GM12872 (cell line): ENCODE measurements at regions not wholly inside any gene's neighbourhood (a gene's known extent, or its start where the extent isn't known, plus 50 kb on each side); places are given as distances from the start of the nearest gene placed in this dataset.

Experiments
- TF ChIP-seq, protein P1 (sequence below): IDR thresholded peaks from 3 replicates; pipeline ENCODE4 v1.5.1; 2011; ENCODE audit warnings: low read depth, mild to moderate bottlenecking, low read length, moderate library complexity; ENCODE audit not compliant: insufficient read depth

- TF ChIP-seq, protein P1, sequence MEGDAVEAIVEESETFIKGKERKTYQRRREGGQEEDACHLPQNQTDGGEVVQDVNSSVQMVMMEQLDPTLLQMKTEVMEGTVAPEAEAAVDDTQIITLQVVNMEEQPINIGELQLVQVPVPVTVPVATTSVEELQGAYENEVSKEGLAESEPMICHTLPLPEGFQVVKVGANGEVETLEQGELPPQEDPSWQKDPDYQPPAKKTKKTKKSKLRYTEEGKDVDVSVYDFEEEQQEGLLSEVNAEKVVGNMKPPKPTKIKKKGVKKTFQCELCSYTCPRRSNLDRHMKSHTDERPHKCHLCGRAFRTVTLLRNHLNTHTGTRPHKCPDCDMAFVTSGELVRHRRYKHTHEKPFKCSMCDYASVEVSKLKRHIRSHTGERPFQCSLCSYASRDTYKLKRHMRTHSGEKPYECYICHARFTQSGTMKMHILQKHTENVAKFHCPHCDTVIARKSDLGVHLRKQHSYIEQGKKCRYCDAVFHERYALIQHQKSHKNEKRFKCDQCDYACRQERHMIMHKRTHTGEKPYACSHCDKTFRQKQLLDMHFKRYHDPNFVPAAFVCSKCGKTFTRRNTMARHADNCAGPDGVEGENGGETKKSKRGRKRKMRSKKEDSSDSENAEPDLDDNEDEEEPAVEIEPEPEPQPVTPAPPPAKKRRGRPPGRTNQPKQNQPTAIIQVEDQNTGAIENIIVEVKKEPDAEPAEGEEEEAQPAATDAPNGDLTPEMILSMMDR: no peak
Observed at GRCh38 chr6:19660123-19660910, 176.9 kb upstream of the ID4 start.

DNA sequence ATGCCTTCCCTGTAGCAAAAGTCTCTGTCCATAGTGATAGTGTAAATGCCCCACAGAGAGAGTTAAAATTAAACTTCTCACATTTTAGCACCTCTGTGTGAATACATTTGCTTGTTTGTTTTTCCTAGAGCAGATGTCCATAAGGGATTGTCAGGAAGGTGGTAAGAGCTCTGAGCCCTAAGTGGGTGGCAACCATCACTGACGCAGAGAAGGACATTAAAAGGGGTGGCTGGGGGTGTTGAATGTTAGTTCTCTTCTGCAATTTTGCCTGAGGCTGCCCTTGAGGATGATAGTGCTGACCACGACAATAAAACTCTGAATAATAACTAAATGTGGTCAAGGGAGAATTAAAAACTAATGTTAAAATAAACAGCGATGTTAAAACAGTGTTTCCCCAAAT is 174.3 kb upstream of the ID4 start:
- TF ChIP-seq, protein P1: no peak

DNA sequence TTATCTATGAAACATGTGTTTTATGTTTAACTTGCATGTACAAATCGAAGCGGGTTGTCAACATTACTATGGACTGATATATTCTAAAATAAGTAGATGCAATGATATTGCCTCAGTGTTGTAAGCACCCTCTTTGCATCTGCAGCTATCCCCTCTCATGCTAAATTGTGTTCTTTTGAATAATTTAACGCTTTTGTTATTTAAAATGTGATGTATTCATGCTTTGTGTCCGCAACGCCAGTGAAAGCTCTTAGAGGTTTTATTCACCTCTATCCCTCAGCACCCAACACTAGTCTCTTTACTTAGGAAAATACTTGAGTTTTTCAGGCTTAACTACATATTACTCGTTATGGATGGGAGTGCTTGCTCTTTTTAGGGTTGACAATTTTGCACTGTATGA is 173.7 kb upstream of the ID4 start:
- TF ChIP-seq, protein P1: no peak

DNA sequence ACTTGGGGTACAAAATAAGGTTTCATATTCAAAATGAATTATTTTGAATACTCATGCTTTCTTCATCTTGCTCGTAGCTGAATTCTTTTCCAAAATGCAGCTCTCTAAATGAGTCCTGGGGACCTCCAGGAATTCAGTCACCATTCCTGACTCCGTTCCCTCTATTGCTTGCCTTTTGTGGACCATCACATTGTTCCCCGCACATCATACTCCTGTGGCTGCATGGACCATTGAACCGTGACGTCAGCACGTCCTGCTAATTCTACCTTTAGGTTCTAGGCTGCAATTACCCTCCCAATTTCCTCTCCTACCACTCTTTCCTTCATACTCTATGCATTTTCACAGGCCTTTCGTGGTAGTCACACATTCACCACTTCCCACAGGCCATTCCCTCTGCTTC is 173.1 kb upstream of the ID4 start:
- TF ChIP-seq, protein P1: no peak

GRCh38 chr6:19664878-19665612 is 172.1 kb upstream of the ID4 start:
- TF ChIP-seq, protein P1: no peak

DNA sequence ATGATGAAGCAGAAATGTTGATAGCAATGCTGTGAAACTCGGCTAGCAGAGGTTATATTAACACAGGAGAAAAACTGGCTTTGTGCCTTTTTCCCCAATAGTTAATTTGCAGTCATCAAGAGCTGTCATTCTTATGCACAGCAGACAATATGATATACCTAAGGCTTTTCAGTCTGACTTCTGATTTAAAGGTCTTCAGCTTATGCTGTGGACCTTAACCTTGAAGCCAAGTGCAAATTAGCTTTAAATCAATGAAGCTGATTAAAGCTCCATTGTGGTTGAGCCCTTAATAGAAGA is 171.6 kb upstream of the ID4 start:
- TF ChIP-seq, protein P1: no peak

DNA sequence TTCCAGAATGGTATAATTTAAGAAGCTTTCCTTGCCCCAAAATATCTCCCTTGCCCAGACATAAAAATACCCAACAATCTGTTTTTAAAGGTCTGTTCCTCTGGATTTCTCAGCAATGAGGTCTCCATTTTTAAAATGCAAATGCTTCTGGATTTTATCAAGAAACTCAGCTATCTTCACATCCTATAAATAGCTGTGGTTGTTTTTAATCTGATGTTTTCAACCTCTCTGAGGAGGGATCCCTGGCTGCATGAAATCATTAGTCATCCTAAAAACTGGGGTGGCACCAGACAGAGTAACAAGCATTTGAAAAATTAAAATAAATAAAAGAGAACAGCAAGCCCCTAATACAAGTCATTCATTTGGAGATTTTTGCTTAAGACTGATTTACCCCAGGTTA is 168.5 kb upstream of the ID4 start:
- TF ChIP-seq, protein P1: no peak
